Right atrium auricular region (tissue), 2 donors: ENCODE measurements at regions not wholly inside any gene's neighbourhood (a gene's known extent, or its start where the extent isn't known, plus 50 kb on each side); places are given as distances from the start of the nearest gene placed in this dataset.

ENCODE experiments used
- DNase-seq: peaks from one replicate; pipeline ENCODE4 v3.0.0-alpha.2; 2019; ENCODE audit warnings: low spot score
- H3K27ac ChIP-seq, 2 donors: fragments of 200-600 bp; sonication (generic); 1 replicate in 1 of 2; 2 replicates in 1 of 2; pipeline ENCODE4 v1.5.1; 2016 to 2019
- H3K27me3 ChIP-seq, 2 donors: fragments of 200-600 bp; sonication (generic); one replicate each; pipeline versions ENCODE4 v1.5.1 to v1.6.0; 2017 to 2019
- H3K36me3 ChIP-seq: fragments of 200-600 bp; sonication (generic); one replicate; pipeline ENCODE4 v1.5.1; 2016
- H3K4me1 ChIP-seq, 2 donors: fragments of 200-600 bp; sonication (generic); one replicate each; pipeline versions ENCODE4 v1.5.1 to v1.6.0; 2017 to 2019
- H3K4me3 ChIP-seq, 2 donors: fragments of 200-600 bp; sonication (generic); 1 replicate in 1 of 2; 2 replicates in 1 of 2; pipeline ENCODE4 v1.5.1; 2017 to 2019; ENCODE audit warnings: mild to moderate bottlenecking in 1 of 2, moderate library complexity in 1 of 2
- H3K9me3 ChIP-seq, 2 donors: fragments of 200-600 bp; sonication (generic); one replicate each; pipeline ENCODE4 v1.5.1; 2019
- CTCF ChIP-seq, 2 donors: fragments of 200-600 bp; sonication (generic); IDR thresholded peaks; one replicate each; pipeline ENCODE4 v1.5.1; 2019; ENCODE audit warnings: antibody characterized with exemption in 2 of 2

GRCh38 chr10:78756604-78757343 is 312.0 kb upstream of the ZMIZ1 start:
- H3K9me3 ChIP-seq: no peaks in the 10 kb centered on the region
- peak overlapping the region; percentile 52 to 64 for H3K27ac ChIP-seq
- no peak for TF ChIP-seq CTCF (IDR thresholded peaks at IDR 0.05)
- H3K4me1 ChIP-seq: peaks cover 0 to 18% of the 10 kb centered on the region in 2 donors
- peak; percentile 92 for DNase-seq
- no peaks in the 10 kb centered on the region for H3K27me3 ChIP-seq
- no peak overlapping the region for H3K4me3 ChIP-seq
- no peaks in the 10 kb centered on the region for H3K36me3 ChIP-seq

- TF ChIP-seq CTCF (IDR thresholded peaks at IDR 0.05): no peak
- Histone ChIP-seq H3K9me3 (no peaks in the 10 kb centered on the region), H3K27ac (peak overlapping the region; percentile 52 to 64), H3K4me1 (peaks cover 0 to 18% of the 10 kb centered on the region in 2 donors), H3K36me3 (no peaks in the 10 kb centered on the region), H3K4me3 (no peak overlapping the region), H3K27me3 (no peaks in the 10 kb centered on the region)
- no peak for DNase-seq
Observed at GRCh38 chr10:78757344-78757925, 311.3 kb upstream of the ZMIZ1 start.

DNA sequence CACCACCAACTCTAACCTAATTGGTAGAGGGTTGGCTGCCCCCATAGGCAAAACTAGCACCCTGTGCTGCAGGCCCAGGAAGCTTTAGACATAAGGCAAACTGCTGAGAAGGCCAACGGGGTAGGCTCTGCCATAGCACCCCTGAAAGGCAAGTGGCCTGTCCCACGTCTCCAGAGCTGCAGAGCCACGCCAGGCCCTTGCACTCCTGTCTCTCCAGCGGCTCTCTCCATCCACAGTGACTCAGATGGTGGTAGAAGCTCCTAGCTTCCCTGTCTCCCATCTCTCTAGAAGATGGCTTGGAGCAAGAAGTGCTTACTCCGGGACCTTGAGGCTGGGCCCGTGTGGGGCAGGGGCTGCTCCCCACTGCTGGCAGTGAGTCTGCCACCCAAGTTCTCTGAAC is 310.6 kb upstream of the ZMIZ1 start:
- H3K36me3 ChIP-seq: no peaks in the 10 kb centered on the region
- no peaks in the 10 kb centered on the region for H3K27me3 ChIP-seq
- H3K4me3 ChIP-seq: no peak overlapping the region
- no peak overlapping the region for H3K27ac ChIP-seq
- H3K4me1 ChIP-seq: peaks cover 0 to 21% of the 10 kb centered on the region in 2 donors
- no peak for TF ChIP-seq CTCF (IDR thresholded peaks at IDR 0.05)
- no peak for DNase-seq
- H3K9me3 ChIP-seq: no peaks in the 10 kb centered on the region

DNA sequence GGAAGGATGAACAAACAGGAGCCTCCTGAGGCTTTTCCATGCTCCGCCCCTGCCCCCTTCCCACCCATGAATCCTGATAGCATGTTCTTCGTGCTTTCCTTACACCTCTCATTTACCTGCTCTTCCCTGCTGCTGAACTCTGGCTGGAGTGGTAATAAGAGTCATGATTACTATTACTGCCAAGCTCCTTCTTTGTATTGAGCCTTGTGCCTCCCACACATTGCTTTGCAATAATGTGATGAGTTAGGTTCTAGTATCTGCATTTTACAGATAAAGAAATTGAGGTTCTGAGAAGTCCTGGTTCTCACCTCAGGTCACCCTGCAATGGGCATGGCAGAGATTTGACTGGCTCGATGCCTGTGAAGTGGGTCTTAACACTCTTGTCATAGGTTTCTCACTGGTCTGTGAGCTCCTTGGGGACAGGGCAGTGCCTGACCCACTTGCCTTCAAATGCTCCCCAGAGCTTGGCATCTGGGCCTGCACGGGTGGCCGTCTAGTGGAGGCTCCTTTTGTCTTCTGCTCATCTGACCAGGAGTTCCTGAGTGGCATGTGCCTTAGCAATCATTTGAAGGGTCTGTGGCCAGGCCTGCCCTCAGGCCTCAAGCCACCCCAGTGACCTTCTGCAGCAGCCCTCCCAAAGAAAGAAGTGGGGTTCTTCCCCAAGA is 309.2 kb upstream of the ZMIZ1 start:
- Histone ChIP-seq H3K4me1 (peaks cover 0 to 31% of the 10 kb centered on the region in 2 donors), H3K27me3 (no peaks in the 10 kb centered on the region), H3K36me3 (no peaks in the 10 kb centered on the region), H3K9me3 (no peaks in the 10 kb centered on the region), H3K27ac (no peak overlapping the region), H3K4me3 (no peak overlapping the region)
- no peak for TF ChIP-seq CTCF (IDR thresholded peaks at IDR 0.05)
- DNase-seq: no peak

- Histone ChIP-seq H3K27ac (no peak overlapping the region), H3K4me3 (no peak overlapping the region), H3K4me1 (peaks cover 0 to 31% of the 10 kb centered on the region in 2 donors), H3K36me3 (no peaks in the 10 kb centered on the region), H3K9me3 (no peaks in the 10 kb centered on the region), H3K27me3 (no peaks in the 10 kb centered on the region)
- no peak for TF ChIP-seq CTCF (IDR thresholded peaks at IDR 0.05)
- DNase-seq: no peak
Observed at GRCh38 chr10:78760463-78761310, 308.1 kb upstream of the ZMIZ1 start.
